SU-DHL-6 (cell line): ENCODE measurements at regions not wholly inside any gene's neighbourhood (a gene's known extent, or its start where the extent isn't known, plus 50 kb on each side); places are given as distances from the start of the nearest gene placed in this dataset.

Experiments
- EZH2phosphoT487 ChIP-seq: fragments of 200-600 bp; sonication (generic), shearing (Covaris generic); conservative IDR thresholded peaks from 2 replicates; pipeline ENCODE4 v1.6.1; 2018; ENCODE audit warnings: mild to moderate bottlenecking, antibody characterized with exemption, low read length, moderate library complexity, mixed read lengths
- TF ChIP-seq, protein P1 (sequence below): fragments of 200-600 bp; sonication (generic); IDR thresholded peaks from one replicate; pipeline ENCODE4 v1.5.1; 2017; ENCODE audit warnings: antibody characterized with exemption, mild to moderate bottlenecking, low read length, moderate library complexity; ENCODE audit not compliant: insufficient read depth, poor library complexity, severe bottlenecking

- TF ChIP-seq, protein P1, sequence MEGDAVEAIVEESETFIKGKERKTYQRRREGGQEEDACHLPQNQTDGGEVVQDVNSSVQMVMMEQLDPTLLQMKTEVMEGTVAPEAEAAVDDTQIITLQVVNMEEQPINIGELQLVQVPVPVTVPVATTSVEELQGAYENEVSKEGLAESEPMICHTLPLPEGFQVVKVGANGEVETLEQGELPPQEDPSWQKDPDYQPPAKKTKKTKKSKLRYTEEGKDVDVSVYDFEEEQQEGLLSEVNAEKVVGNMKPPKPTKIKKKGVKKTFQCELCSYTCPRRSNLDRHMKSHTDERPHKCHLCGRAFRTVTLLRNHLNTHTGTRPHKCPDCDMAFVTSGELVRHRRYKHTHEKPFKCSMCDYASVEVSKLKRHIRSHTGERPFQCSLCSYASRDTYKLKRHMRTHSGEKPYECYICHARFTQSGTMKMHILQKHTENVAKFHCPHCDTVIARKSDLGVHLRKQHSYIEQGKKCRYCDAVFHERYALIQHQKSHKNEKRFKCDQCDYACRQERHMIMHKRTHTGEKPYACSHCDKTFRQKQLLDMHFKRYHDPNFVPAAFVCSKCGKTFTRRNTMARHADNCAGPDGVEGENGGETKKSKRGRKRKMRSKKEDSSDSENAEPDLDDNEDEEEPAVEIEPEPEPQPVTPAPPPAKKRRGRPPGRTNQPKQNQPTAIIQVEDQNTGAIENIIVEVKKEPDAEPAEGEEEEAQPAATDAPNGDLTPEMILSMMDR: no peak
- no peak for TF ChIP-seq EZH2phosphoT487
These were observed 82.2 kb upstream of the NECTIN3 start for GRCh38 chr3:110989446-110989845.
